GM23338 (cell line): ENCODE measurements at regions not wholly inside any gene's neighbourhood (a gene's known extent, or its start where the extent isn't known, plus 50 kb on each side); places are given as distances from the start of the nearest gene placed in this dataset.

Experiments used
- POLR2AphosphoS5 ChIP-seq: IDR thresholded peaks from 2 replicates; pipeline ENCODE4 v1.6.1; 2016; ENCODE audit warnings: antibody characterized with exemption, low read depth
- TF ChIP-seq, protein P1 (sequence below), 2 experiments: fragments of 200-600 bp in 1 of 2; sonication (generic) in 1 of 2; conservative IDR thresholded peaks; 2 replicates each; pipeline versions ENCODE4 v1.5.1 to v1.6.1; 2016 to 2017; ENCODE audit warnings: antibody characterized with exemption in 2 of 2, low read depth in 2 of 2, mild to moderate bottlenecking in 2 of 2, moderate library complexity in 1 of 2
- TF ChIP-seq, protein P2 (sequence below): IDR thresholded peaks from one replicate; pipeline ENCODE4 v1.6.1; 2018; ENCODE audit warnings: antibody characterized with exemption; ENCODE audit not compliant: unreplicated experiment

DNA sequence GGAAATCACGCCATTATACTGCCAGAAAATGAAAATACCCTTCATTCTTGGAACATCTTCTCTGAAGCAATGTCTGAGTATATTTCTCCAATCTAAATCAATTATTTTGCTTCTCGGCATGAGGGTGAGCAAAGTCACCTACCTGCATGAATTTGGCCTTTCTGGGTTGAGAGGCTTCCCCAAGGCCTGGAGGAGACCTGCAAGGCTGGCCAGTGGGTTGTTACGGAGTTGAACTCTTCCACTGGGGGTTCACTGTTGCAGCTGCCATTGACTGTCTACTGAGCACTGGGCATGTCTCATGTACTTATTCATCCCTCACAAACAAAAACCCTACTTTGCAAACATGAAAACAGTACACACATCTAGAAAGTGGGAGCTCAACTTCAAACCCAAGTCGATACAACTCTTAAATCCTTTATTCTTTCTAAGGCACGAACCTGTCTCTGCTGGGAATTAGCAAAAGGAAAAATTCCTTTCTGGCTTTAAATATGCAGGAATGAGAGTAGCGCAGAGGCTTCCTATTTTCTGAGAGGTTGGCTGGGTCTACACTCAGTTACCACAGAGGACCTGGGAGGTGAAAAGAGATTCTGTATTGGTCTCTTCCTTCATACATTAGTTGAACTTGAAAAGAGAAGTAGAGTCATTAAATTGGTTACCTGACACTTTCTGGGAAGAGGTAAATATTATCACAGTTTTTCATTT, 87.6 kb upstream of the SGK1 start:
- no peak for TF ChIP-seq POLR2AphosphoS5
- TF ChIP-seq, protein P1, sequence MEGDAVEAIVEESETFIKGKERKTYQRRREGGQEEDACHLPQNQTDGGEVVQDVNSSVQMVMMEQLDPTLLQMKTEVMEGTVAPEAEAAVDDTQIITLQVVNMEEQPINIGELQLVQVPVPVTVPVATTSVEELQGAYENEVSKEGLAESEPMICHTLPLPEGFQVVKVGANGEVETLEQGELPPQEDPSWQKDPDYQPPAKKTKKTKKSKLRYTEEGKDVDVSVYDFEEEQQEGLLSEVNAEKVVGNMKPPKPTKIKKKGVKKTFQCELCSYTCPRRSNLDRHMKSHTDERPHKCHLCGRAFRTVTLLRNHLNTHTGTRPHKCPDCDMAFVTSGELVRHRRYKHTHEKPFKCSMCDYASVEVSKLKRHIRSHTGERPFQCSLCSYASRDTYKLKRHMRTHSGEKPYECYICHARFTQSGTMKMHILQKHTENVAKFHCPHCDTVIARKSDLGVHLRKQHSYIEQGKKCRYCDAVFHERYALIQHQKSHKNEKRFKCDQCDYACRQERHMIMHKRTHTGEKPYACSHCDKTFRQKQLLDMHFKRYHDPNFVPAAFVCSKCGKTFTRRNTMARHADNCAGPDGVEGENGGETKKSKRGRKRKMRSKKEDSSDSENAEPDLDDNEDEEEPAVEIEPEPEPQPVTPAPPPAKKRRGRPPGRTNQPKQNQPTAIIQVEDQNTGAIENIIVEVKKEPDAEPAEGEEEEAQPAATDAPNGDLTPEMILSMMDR (conservative IDR thresholded peaks at IDR 0.05; ENCODE audit: low read depth in 2 of 2), result no peak
- TF ChIP-seq, protein P2, sequence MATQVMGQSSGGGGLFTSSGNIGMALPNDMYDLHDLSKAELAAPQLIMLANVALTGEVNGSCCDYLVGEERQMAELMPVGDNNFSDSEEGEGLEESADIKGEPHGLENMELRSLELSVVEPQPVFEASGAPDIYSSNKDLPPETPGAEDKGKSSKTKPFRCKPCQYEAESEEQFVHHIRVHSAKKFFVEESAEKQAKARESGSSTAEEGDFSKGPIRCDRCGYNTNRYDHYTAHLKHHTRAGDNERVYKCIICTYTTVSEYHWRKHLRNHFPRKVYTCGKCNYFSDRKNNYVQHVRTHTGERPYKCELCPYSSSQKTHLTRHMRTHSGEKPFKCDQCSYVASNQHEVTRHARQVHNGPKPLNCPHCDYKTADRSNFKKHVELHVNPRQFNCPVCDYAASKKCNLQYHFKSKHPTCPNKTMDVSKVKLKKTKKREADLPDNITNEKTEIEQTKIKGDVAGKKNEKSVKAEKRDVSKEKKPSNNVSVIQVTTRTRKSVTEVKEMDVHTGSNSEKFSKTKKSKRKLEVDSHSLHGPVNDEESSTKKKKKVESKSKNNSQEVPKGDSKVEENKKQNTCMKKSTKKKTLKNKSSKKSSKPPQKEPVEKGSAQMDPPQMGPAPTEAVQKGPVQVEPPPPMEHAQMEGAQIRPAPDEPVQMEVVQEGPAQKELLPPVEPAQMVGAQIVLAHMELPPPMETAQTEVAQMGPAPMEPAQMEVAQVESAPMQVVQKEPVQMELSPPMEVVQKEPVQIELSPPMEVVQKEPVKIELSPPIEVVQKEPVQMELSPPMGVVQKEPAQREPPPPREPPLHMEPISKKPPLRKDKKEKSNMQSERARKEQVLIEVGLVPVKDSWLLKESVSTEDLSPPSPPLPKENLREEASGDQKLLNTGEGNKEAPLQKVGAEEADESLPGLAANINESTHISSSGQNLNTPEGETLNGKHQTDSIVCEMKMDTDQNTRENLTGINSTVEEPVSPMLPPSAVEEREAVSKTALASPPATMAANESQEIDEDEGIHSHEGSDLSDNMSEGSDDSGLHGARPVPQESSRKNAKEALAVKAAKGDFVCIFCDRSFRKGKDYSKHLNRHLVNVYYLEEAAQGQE, result no peak
